ENCODE measurements at regions not wholly inside any gene's neighbourhood (a gene's known extent, or its start where the extent isn't known, plus 50 kb on each side); places are given as distances from the start of the nearest gene placed in this dataset.

- TF ChIP-seq POLR2AphosphoS5 (IDR thresholded peaks at IDR 0.05; ENCODE audit: low read depth), result no peak
- TF ChIP-seq EZH2 (IDR thresholded peaks at IDR 0.05; ENCODE audit: low read depth, unreplicated experiment), result no peak
- no peak for TF ChIP-seq ZNF114 (CRISPR knock-in tag; IDR thresholded peaks at IDR 0.05)
- no peak for TF ChIP-seq NANOG (IDR thresholded peaks at IDR 0.05; ENCODE audit: borderline replicate concordance)
- TF ChIP-seq, protein P1, sequence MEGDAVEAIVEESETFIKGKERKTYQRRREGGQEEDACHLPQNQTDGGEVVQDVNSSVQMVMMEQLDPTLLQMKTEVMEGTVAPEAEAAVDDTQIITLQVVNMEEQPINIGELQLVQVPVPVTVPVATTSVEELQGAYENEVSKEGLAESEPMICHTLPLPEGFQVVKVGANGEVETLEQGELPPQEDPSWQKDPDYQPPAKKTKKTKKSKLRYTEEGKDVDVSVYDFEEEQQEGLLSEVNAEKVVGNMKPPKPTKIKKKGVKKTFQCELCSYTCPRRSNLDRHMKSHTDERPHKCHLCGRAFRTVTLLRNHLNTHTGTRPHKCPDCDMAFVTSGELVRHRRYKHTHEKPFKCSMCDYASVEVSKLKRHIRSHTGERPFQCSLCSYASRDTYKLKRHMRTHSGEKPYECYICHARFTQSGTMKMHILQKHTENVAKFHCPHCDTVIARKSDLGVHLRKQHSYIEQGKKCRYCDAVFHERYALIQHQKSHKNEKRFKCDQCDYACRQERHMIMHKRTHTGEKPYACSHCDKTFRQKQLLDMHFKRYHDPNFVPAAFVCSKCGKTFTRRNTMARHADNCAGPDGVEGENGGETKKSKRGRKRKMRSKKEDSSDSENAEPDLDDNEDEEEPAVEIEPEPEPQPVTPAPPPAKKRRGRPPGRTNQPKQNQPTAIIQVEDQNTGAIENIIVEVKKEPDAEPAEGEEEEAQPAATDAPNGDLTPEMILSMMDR (conservative IDR thresholded peaks at IDR 0.05; ENCODE audit: low read depth in 2 of 2), result no peak
- TF ChIP-seq ZNF331 (CRISPR knock-in tag; IDR thresholded peaks at IDR 0.05; ENCODE audit: low read depth), result no peak
- TF ChIP-seq, protein P2, sequence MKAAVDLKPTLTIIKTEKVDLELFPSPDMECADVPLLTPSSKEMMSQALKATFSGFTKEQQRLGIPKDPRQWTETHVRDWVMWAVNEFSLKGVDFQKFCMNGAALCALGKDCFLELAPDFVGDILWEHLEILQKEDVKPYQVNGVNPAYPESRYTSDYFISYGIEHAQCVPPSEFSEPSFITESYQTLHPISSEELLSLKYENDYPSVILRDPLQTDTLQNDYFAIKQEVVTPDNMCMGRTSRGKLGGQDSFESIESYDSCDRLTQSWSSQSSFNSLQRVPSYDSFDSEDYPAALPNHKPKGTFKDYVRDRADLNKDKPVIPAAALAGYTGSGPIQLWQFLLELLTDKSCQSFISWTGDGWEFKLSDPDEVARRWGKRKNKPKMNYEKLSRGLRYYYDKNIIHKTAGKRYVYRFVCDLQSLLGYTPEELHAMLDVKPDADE (IDR thresholded peaks at IDR 0.05), result no peak
- no peak for TF ChIP-seq JUNB (IDR thresholded peaks at IDR 0.05; ENCODE audit: unreplicated experiment)
- TF ChIP-seq CREB1 (CRISPR knock-in tag; IDR thresholded peaks at IDR 0.05; ENCODE audit: low read depth), result no peak
- no peak for TF ChIP-seq REST (IDR thresholded peaks at IDR 0.05; ENCODE audit: unreplicated experiment)
Observed at GRCh38 chr14:82626156-82627066, 1092.8 kb upstream of the SEL1L start (continued).

GRCh38 chr14:82635915-82636314 is 1102.3 kb upstream of the SEL1L start:
- H3K9me3 Mint-ChIP-seq, result peaks cover 95% of the 10 kb centered on the region
- Histone ChIP-seq H3F3A (replicated peaks; ENCODE audit: low read depth) (no peaks in the 10 kb centered on the region), H3K27ac (ENCODE audit: low read depth) (no peak overlapping the region), H3K27me3 (ENCODE audit: insufficient read depth) (no peaks in the 10 kb centered on the region), H3K4me1 (ENCODE audit: insufficient read depth) (no peaks in the 10 kb centered on the region), H3K79me2 (replicated peaks; ENCODE audit: insufficient read depth) (no peaks in the 10 kb centered on the region), H3K4me3 (no peak overlapping the region), H3K4me2 (no peak overlapping the region), H4K20me1 (replicated peaks; ENCODE audit: insufficient read depth) (no peaks in the 10 kb centered on the region), H2AFZ (no peak overlapping the region), H3K9me2 (ENCODE audit: insufficient read depth) (peaks cover 15% of the 10 kb centered on the region), H3K36me3 (ENCODE audit: insufficient read depth) (no peaks in the 10 kb centered on the region)
- peaks cover 17% of the 10 kb centered on the region for H3K36me3 Mint-ChIP-seq (ENCODE audit: low read depth)
- no peaks in the 10 kb centered on the region for H3K4me1 Mint-ChIP-seq
- ATAC-seq (no peak), DNase-seq (ENCODE audit: low spot score) (no peak)
- H3K4me3 Mint-ChIP-seq, result no peak overlapping the region
- no peak overlapping the region for H3K27ac Mint-ChIP-seq
- H3K27me3 Mint-ChIP-seq (ENCODE audit: insufficient read depth, low read depth, poor library complexity), result peaks cover 3% of the 10 kb centered on the region
- no peak for TF ChIP-seq EZH2 (IDR thresholded peaks at IDR 0.05; ENCODE audit: low read depth, unreplicated experiment)
- TF ChIP-seq, protein P2 (IDR thresholded peaks at IDR 0.05), result no peak
- no peak for TF ChIP-seq NANOG (IDR thresholded peaks at IDR 0.05; ENCODE audit: borderline replicate concordance)
- no peak for TF ChIP-seq STAT1 (IDR thresholded peaks at IDR 0.05; ENCODE audit: unreplicated experiment)
- TF ChIP-seq EZH2phosphoT487 (IDR thresholded peaks at IDR 0.05; ENCODE audit: unreplicated experiment), result no peak
- no peak for TF ChIP-seq JUNB (IDR thresholded peaks at IDR 0.05; ENCODE audit: unreplicated experiment)

All from GM23338 (cell line).